ENCODE measurements at regions not wholly inside any gene's neighbourhood (a gene's known extent, or its start where the extent isn't known, plus 50 kb on each side); places are given as distances from the start of the nearest gene placed in this dataset.

GRCh38 chrX:44401151-44401550 is 57.7 kb upstream of the EFHC2 start:
- TF ChIP-seq CTCF (IDR thresholded peaks at IDR 0.05; ENCODE audit: insufficient read depth, low read depth, low read length): no peak
- no peak for TF ChIP-seq EZH2 (IDR thresholded peaks at IDR 0.05; ENCODE audit: insufficient read depth, low read length)

All from astrocyte (in vitro differentiated cells and primary cell).